SK-N-MC (cell line): ENCODE measurements at regions not wholly inside any gene's neighbourhood (a gene's known extent, or its start where the extent isn't known, plus 50 kb on each side); places are given as distances from the start of the nearest gene placed in this dataset.

Experiments
- EZH2 ChIP-seq: fragments of 200-600 bp; sonication (generic); IDR thresholded peaks from one replicate; pipeline ENCODE4 v1.6.1; 2017; ENCODE audit warnings: antibody characterized with exemption
- POLR2AphosphoS5 ChIP-seq: IDR thresholded peaks from 2 replicates; pipeline ENCODE4 v1.6.1; 2012; ENCODE audit warnings: mild to moderate bottlenecking, low read depth, low read length, borderline replicate concordance

- TF ChIP-seq POLR2AphosphoS5: no peak; the same call in 1 of the 2 replicates
- no peak for TF ChIP-seq EZH2
Observed at GRCh38 chr2:146258071-146258470, 1586.8 kb upstream of the ACVR2A start.
